HS-27A (cell line): ENCODE measurements at regions not wholly inside any gene's neighbourhood (a gene's known extent, or its start where the extent isn't known, plus 50 kb on each side); places are given as distances from the start of the nearest gene placed in this dataset.

Source experiments
- DNase-seq: peaks from one replicate; pipeline ENCODE4 v3.0.0-alpha.2; 2012; ENCODE audit warnings: low read depth, missing footprints

DNA sequence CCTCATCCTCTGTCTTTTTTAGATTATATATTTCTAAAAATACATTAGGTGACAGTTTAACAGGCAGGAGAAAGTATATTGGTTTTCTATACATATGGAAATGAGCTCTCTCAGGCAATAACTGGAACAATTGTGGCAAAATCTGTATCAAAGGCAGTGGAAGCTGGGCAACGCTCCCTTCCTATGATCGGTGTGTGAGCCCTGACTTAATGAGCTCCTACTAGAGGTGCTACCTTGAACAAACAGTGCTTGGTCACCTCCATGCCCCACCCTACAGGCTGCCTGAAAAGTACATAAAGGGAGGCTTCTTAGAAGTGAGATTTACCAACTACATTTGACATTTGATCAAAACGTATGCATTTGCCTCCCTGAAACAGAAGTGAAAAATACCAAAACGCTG is 185.3 kb downstream of the EFNB2 start:
- no peak for DNase-seq

DNA sequence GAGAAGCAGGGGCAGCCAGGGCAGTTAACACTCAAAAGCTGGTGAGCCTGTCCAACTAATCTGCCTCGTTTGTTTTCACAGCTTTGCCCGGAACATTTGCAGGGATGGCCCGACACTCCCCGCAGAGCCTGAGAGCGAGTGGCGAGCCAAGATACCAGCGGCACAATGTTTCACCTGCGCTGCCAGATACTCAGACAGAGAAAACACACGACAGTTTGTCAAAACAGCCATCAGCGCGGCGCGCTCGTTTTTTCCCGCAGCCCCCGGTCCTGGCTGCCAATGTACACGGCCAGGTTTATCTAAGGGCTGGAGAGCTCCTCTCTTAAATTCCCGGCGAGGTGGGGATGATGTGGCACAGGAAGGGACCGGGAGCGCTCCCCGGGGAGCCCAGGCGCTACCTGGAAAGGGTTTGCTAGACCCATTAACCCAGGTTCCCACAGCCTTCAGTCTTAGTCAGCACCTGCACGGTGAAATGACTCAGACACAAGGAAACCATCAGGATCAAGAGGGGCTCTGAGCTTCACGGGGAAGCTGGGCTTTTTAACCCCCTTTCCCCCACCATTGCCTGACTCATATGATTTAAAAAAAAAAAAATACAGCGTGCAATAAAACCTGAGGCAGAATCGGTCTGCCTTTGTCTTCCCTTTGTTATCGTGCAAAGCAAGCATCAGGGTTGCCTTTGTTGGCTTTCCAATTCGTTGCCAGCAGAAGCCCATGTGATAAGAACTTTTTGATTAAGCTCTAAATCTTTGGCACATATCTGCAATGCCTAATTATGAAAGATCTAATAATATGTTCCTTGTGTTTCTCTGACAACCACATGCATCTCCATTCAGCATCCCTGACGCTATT is 186.2 kb downstream of the EFNB2 start:
- no peak for DNase-seq

DNA sequence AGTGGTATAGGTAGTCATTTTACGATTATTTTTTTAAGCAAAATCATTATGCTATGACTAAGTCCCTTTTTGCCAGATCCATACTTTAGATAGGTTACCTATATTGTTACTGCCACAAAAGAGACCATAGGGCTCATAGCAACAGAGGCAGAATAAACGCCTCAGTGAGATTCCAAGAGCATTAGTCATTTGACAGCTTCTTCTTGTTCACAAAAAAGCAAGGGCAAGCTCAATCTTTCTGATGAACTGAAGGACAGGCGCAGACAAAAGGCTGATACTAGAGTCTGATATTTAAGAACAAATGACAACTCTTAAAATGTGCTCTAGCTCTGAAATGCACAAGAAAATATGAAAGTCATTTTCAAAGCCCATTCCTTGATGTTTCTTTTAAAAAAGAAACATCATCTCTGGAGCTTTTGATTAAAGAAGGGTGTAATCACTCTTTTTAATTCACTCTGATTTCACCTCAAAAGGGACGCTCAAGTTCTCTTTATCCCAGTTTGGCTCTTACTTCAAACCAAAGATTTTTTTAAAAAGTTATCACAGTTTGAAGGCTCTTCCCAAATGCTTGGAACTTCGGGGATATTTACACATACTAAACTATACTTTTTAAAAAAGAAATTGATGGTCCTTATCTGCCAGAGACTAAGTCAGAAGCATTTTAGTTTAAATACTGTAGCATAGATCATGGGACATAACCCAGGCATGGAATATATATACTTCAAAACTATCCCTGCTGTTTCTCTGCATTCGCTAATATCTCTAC is 187.2 kb downstream of the EFNB2 start:
- DNase-seq = peak; percentile 52

GRCh38 chr13:106344342-106344741 is 191.1 kb downstream of the EFNB2 start:
- DNase-seq = no peak

GRCh38 chr13:106343836-106344235 is 191.6 kb downstream of the EFNB2 start:
- DNase-seq = no peak

- DNase-seq = no peak
Observed at GRCh38 chr13:106340249-106340648, 195.2 kb downstream of the EFNB2 start.

GRCh38 chr13:106337096-106337850 is 198.2 kb downstream of the EFNB2 start:
- DNase-seq = no peak

- no peak for DNase-seq
Observed at GRCh38 chr13:106336668-106337067, 198.8 kb downstream of the EFNB2 start.

DNA sequence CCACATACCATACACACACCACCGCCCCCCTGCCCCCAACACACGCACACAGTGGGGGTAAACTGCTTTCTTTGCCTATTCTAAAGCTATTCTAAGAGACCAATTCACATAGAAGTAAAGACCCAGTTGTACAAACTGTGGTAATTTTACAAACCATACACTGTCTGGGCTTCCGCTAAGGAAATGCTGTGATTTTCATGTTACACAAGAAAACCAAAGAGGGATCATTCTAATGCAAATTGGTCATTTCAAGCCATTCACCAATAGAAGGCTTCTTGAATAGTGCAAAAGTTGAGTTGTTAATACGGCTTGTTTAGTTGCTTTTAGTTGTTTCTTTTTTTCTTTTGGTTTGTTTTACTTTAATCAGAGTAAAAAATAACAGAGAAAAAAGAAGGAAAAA is 202.8 kb downstream of the EFNB2 start:
- no peak for DNase-seq

- no peak for DNase-seq
Observed at GRCh38 chr13:106331116-106331515, 204.3 kb downstream of the EFNB2 start.

DNA sequence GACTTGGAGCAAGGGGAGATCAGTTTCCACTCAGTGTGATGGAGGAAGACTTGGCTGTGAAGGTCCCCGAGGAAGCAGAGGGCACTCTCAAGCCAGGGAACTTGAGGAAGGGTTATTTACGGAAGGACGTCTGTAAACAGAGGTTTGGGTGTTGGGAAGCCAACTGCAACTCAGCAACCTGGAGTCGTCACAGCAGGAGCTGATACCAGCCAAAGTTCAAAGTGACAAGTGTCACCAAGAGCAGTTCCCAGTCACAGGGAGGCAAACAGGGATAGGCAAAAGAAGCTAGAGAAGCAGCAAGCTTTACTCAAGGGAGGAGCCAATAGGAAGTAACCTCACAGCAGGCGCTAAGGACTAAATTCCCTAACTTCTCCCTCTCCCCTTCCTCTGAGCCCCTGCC is 205.5 kb downstream of the EFNB2 start:
- DNase-seq = no peak

DNA sequence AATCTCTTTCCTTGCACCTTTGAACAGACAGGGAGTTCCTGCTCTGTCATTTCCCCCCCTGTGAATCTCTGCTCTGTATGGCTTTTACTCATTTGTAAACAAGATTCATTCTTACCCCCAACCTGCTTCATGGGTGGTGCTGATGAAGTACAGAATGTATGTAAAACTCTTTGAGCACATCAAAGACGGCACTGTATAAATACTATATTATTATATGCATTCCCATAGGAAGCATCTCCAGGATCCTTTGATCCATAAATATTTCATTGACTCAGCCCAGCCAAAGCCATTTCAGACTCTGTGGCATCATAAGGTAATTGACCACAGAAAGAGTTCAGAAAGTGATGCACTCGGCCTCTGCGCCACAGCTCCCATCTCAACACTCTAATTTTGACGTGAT is 208.7 kb downstream of the EFNB2 start:
- DNase-seq = no peak

DNA sequence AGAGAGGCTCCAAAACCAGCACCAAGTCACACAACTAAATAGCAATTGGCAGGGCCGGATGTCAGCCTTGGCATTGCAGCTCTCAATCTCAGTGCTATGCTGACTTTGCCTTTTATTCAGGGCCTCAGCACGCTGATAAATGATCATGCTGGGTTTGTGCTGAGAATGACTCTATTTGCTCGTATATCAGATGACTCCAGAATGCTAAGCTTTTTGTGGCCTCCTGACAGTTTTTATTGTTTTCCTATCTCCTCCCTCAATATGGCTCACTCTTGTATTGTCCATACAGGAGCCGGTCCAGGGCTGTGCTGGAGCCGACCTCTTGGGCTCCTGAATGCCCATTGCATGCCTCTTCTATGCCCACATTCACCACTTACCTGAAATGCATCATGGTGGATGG is 211.0 kb downstream of the EFNB2 start:
- no peak for DNase-seq

DNA sequence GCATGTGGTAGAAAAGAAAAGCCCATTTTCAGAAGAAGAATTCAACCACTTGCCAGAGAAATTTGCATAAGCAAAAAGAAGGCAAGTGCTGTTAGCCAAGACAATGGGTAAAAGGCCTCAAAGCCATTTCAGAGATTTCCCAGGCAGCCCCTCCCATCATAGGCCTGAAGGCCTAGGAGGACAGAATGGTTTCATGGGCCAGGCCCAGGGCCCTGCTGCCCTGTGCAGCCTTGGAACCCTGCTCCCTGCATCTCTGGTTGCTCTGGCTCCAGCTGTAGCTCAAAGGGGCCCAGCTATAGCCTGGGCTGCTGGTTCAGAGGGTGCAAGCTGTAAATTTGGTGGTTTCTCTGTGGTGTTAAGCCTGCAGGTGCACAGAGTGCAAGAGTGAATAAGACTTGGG is 212.8 kb downstream of the EFNB2 start:
- DNase-seq = no peak

GRCh38 chr13:106318941-106319411 is 216.5 kb downstream of the EFNB2 start:
- peak; percentile 12 for DNase-seq

DNA sequence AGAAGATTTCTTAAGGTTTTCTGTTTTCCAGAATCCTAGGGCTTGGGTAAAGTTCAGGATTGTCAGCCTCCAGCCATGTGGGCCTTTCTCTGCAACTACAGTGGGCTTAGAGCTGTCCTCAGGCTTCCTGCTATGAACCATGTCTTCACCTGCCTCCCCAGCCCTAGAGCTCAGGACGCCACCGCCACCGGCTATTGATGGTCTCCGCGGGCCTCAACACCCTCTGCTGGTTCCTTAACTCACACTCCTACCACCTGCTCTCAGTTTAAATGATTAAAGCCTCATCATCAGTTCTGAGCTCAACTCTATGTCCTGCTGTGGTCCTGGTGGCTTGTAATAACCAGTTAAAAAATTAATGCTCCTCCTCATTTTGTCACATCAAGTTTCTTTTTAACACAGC is 221.0 kb downstream of the EFNB2 start:
- DNase-seq = no peak

DNA sequence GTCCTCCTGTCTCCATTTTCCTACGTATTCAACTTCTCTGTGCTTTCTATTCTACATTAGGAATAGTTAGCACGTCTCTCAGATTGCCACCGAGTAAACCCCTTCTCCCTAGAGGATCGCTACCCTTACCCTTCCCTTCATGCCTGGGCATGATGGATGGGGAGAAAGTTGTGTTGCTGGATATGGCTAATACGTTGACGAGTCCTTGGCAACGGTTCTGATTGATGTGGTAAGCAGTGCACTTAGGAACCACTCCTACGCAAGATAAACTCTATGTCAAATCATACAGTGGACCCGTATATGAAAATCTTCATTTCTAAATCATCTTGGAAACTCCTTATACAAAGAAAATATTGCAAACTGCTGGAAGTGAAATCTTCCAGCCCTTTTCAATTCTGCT is 224.5 kb downstream of the EFNB2 start:
- no peak for DNase-seq

DNA sequence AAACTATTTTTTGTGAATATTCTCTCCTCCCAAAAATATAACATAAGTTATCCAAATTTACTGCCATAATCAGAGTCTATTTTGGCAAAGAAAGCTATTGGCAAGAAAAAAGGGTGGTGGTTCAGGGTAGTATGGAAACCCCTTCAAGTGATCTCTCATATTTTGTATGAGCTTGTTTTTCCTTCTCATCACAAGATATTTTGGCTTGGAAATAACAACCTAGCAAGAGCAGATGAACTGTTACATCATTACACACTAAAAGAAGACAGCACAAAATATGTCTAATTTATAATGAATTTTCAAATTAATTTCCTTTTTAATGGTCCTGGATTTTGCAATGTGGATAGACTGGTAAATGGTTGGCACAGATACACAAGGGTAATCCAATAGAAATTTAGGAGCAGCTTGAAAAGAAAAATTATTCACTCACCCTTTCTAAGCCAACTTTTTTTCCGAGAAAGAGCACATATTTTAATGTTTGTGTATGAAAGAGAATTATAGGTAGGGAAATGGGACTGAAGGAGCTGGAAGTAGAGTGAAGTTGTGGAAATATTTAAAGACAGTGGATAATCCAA is 225.1 kb downstream of the EFNB2 start:
- no peak for DNase-seq

- no peak for DNase-seq
Observed at GRCh38 chr13:106306748-106307277, 228.6 kb downstream of the EFNB2 start.

GRCh38 chr13:106302843-106303242 is 232.6 kb downstream of the EFNB2 start:
- DNase-seq = no peak

GRCh38 chr13:106302011-106302410 is 233.5 kb downstream of the EFNB2 start:
- DNase-seq = no peak

- no peak for DNase-seq
Observed at GRCh38 chr13:106299621-106300020, 235.8 kb downstream of the EFNB2 start.
